H9 (cell line): ENCODE measurements at regions not wholly inside any gene's neighbourhood (a gene's known extent, or its start where the extent isn't known, plus 50 kb on each side); places are given as distances from the start of the nearest gene placed in this dataset.

Source experiments
- DNase-seq: peaks from one replicate; pipeline ENCODE4 v3.0.0-alpha.2; 2017
- H2AFZ ChIP-seq: one replicate; pipeline ENCODE4 v1.6.1; 2013; ENCODE audit warnings: mild to moderate bottlenecking, low read length, control low read depth, moderate library complexity
- H2AK5ac ChIP-seq: 2 replicates; pipeline ENCODE4 v1.6.1; 2013; ENCODE audit warnings: low read length, control low read depth, mixed read lengths; ENCODE audit not compliant: insufficient read length
- H2BK120ac ChIP-seq: one replicate; pipeline ENCODE4 v1.6.1; 2013; ENCODE audit warnings: low read depth, mild to moderate bottlenecking, low read length, control low read depth, inconsistent platforms; ENCODE audit not compliant: poor library complexity, severe bottlenecking
- H2BK12ac ChIP-seq: 2 replicates; pipeline ENCODE4 v1.6.1; 2013; ENCODE audit warnings: low read length, control low read depth, mixed read lengths, low read depth; ENCODE audit not compliant: insufficient read length
- H2BK15ac ChIP-seq: 2 replicates; pipeline ENCODE4 v1.6.1; 2013; ENCODE audit warnings: low read depth, low read length, control low read depth
- H2BK20ac ChIP-seq: one replicate; pipeline ENCODE4 v1.6.1; 2013; ENCODE audit warnings: low read depth, mild to moderate bottlenecking, low read length, control low read depth, inconsistent platforms; ENCODE audit not compliant: poor library complexity, severe bottlenecking
- H2BK5ac ChIP-seq: 2 replicates; pipeline ENCODE4 v1.6.1; 2013; ENCODE audit warnings: low read length, control low read depth, mixed read lengths; ENCODE audit not compliant: insufficient read length
- H3K14ac ChIP-seq: 2 replicates; pipeline ENCODE4 v1.6.1; 2013; ENCODE audit warnings: low read length, control low read depth; ENCODE audit not compliant: insufficient read depth
- H3K18ac ChIP-seq: 2 replicates; pipeline ENCODE4 v1.6.1; 2013; ENCODE audit warnings: low read depth, mild to moderate bottlenecking, mixed read lengths, low read length, control low read depth; ENCODE audit not compliant: insufficient read length
- H3K23ac ChIP-seq: 2 replicates; pipeline ENCODE4 v1.6.1; 2013; ENCODE audit warnings: low read length, control low read depth, mixed read lengths, low read depth; ENCODE audit not compliant: insufficient read length
- H3K23me2 ChIP-seq: 2 replicates; pipeline ENCODE4 v1.6.1; 2013; ENCODE audit warnings: low read depth, mild to moderate bottlenecking, mixed read lengths, low read length, control low read depth; ENCODE audit not compliant: insufficient read length, poor library complexity, severe bottlenecking
- H3K27ac ChIP-seq: 2 replicates; pipeline ENCODE4 v1.5.1; 2013; ENCODE audit warnings: low read length, control low read depth, mixed read lengths, low read depth; ENCODE audit not compliant: insufficient read length
- H3K27me3 ChIP-seq: 2 replicates; pipeline ENCODE4 v1.6.1; 2013; ENCODE audit warnings: low read length, control low read depth, inconsistent platforms; ENCODE audit not compliant: insufficient read depth
- H3K4ac ChIP-seq: 2 replicates; pipeline ENCODE4 v1.6.1; 2013; ENCODE audit warnings: low read depth, mild to moderate bottlenecking, control low read depth, inconsistent platforms, low read length, moderate library complexity
- H3K4me1 ChIP-seq: 2 replicates; pipeline ENCODE4 v1.6.1; 2013; ENCODE audit warnings: low read length, control low read depth, inconsistent platforms; ENCODE audit not compliant: insufficient read depth
- H3K4me2 ChIP-seq: 2 replicates; pipeline ENCODE4 v1.6.1; 2013; ENCODE audit warnings: low read length, control low read depth, mixed read lengths; ENCODE audit not compliant: insufficient read length, insufficient read depth
- H3K56ac ChIP-seq: 2 replicates; pipeline ENCODE4 v1.6.1; 2013; ENCODE audit warnings: low read depth, mild to moderate bottlenecking, mixed read lengths, low read length, control low read depth; ENCODE audit not compliant: insufficient read length
- H3K79me1 ChIP-seq: 2 replicates; pipeline ENCODE4 v1.6.1; 2013; ENCODE audit warnings: low read depth, mild to moderate bottlenecking, moderate library complexity, low read length, control low read depth, inconsistent platforms; ENCODE audit not compliant: insufficient read depth, poor library complexity, severe bottlenecking
- H3K79me2 ChIP-seq: 2 replicates; pipeline ENCODE4 v1.6.1; 2013; ENCODE audit warnings: low read length, control low read depth, inconsistent platforms; ENCODE audit not compliant: insufficient read depth
- H3K9ac ChIP-seq: 2 replicates; pipeline ENCODE4 v1.6.1; 2013; ENCODE audit warnings: low read length, control low read depth, mixed read lengths; ENCODE audit not compliant: insufficient read length; ENCODE audit errors: extremely low read depth
- H3K9me3 ChIP-seq: one replicate; pipeline ENCODE4 v1.6.1; 2013; ENCODE audit warnings: low read depth, low read length, inconsistent platforms; ENCODE audit not compliant: control insufficient read depth
- H3T11ph ChIP-seq: one replicate; pipeline ENCODE4 v1.6.1; 2013; ENCODE audit warnings: mild to moderate bottlenecking, low read length, control low read depth, inconsistent platforms
- H4K20me1 ChIP-seq: one replicate; pipeline ENCODE4 v1.6.1; 2013; ENCODE audit not compliant: control insufficient read depth, insufficient read length, insufficient read depth
- H4K5ac ChIP-seq: 2 replicates; pipeline ENCODE4 v1.6.1; 2013; ENCODE audit warnings: low read depth, mild to moderate bottlenecking, mixed read lengths, low read length, control low read depth; ENCODE audit not compliant: insufficient read length
- H4K8ac ChIP-seq: replicated peaks from 2 replicates; pipeline ENCODE4 v1.6.1; 2013; ENCODE audit warnings: low read length, control low read depth, mixed read lengths, low read depth; ENCODE audit not compliant: insufficient read length
- H4K91ac ChIP-seq: 2 replicates; pipeline ENCODE4 v1.6.1; 2013; ENCODE audit warnings: low read depth, mild to moderate bottlenecking, moderate library complexity, mixed read lengths, low read length, control low read depth; ENCODE audit not compliant: insufficient read length
- H3K27ac Mint-ChIP-seq, 3 experiments: 2 replicates in 2 of 3; 3 replicates in 1 of 3; pipeline ENCODE4 v1.8.0; 2020 to 2021; ENCODE audit warnings: mixed read lengths in 3 of 3, mild to moderate bottlenecking in 1 of 3, moderate library complexity in 1 of 3
- H3K27me3 Mint-ChIP-seq: 2 replicates; pipeline ENCODE4 v1.8.0; 2021; ENCODE audit warnings: low read depth, mild to moderate bottlenecking, moderate library complexity, mixed read lengths
- H3K36me3 Mint-ChIP-seq, 3 experiments: 2 replicates in 2 of 3; 3 replicates in 1 of 3; pipeline ENCODE4 v1.8.0; 2020 to 2021; ENCODE audit warnings: low read depth in 3 of 3, mixed read lengths in 3 of 3; ENCODE audit not compliant: insufficient read depth in 1 of 3
- H3K4me1 Mint-ChIP-seq, 2 experiments: 2 replicates each; pipeline ENCODE4 v1.8.0; 2020; ENCODE audit warnings: mixed read lengths in 2 of 2
- H3K4me3 Mint-ChIP-seq, 2 experiments: 2 replicates in 1 of 2; 3 replicates in 1 of 2; pipeline ENCODE4 v1.8.0; 2020 to 2021; ENCODE audit warnings: mild to moderate bottlenecking in 2 of 2, mixed read lengths in 2 of 2, moderate library complexity in 1 of 2
- H3K9me3 Mint-ChIP-seq, 2 experiments: 2 replicates in 1 of 2; 3 replicates in 1 of 2; pipeline ENCODE4 v1.8.0; 2020; ENCODE audit warnings: mild to moderate bottlenecking in 2 of 2, mixed read lengths in 2 of 2, moderate library complexity in 1 of 2
- WGBS: extraction: QIAGEN DNeasy Blood & Tissue Kit; methylation state at CpG from one replicate; pipeline ENCODE4 v1.1.7; 2013; ENCODE audit warnings: missing lambda C conversion rate, low lambda C conversion rate, mixed read lengths; ENCODE audit not compliant: insufficient read length; ENCODE audit errors: extremely low coverage; 5-methylcytosine and 5-hydroxymethylcytosine counted together
- TF ChIP-seq, protein P1 (sequence below): fragments of 200-600 bp; sonication (generic); conservative IDR thresholded peaks from 3 replicates; pipeline ENCODE4 v1.8.0; 2021; ENCODE audit warnings: antibody characterized with exemption, mild to moderate bottlenecking

DNA sequence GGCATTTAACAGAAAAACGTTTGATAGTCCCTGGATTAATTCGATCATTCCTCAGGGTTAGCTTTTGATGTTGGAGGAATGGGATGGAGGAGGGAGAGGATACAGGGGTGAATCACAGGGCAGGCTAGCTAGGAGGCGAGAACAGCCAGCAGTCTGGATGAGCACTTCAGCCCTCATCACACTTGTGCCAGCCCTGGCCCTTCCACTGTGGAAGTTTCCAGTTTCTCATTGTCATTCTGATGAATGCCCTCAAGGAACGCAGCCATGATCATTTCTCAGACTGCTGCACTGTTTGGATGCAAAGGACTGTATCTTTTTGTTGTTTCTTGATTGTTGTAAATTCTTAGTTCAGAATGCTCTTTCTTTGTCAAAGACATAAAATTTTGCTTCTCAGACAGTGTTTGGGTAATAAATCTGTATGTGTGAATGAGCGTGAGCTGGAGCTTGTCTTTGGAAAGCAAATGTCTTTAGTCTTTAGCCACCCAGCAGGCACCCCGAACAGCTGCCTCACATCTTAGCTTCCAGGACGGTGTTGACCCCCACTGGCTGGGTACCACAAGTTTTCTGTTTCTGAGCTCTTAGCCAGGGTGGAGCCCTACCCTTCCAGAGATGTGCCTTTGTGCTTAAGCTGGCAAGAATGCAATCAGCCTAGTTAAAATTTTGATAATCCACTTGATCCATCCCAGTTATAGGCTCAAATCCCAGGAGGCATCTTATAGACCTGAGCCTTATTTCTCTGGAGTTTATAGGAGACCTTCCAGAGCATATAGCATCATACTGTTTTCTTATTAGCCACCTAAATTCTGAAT is 121.1 kb downstream of the PDCD6IP start:
- Histone ChIP-seq H2BK5ac (no peak overlapping the region), H2BK120ac (no peak overlapping the region), H3K4ac (no peak overlapping the region), H4K91ac (no peak overlapping the region), H3K27me3 (no peaks in the 10 kb centered on the region), H3K27ac (no peak overlapping the region), H3K18ac (no peak overlapping the region), H3K56ac (no peak overlapping the region), H4K5ac (no peak overlapping the region), H3T11ph (no peak overlapping the region), H2BK15ac (no peak overlapping the region; the same call in 1 of the 2 replicates), H2AFZ (no peak overlapping the region), H3K79me2 (no peaks in the 10 kb centered on the region), H3K79me1 (no peaks in the 10 kb centered on the region), H3K4me1 (peaks cover 6% of the 10 kb centered on the region; the same call in 1 of the 2 replicates), H4K20me1 (no peaks in the 10 kb centered on the region), H3K4me2 (no peak overlapping the region), H2BK12ac (no peak overlapping the region), H2BK20ac (no peak overlapping the region), H3K23me2 (no peaks in the 10 kb centered on the region), H3K9me3 (no peaks in the 10 kb centered on the region), H2AK5ac (no peak overlapping the region), H4K8ac (no peak overlapping the region), H3K9ac (no peak overlapping the region), H3K23ac (no peak overlapping the region), H3K14ac (no peak overlapping the region)
- H3K27ac Mint-ChIP-seq = no peak overlapping the region
- peaks cover 12 to 13% of the 10 kb centered on the region in 2 experiments for H3K4me1 Mint-ChIP-seq
- TF ChIP-seq, protein P1, sequence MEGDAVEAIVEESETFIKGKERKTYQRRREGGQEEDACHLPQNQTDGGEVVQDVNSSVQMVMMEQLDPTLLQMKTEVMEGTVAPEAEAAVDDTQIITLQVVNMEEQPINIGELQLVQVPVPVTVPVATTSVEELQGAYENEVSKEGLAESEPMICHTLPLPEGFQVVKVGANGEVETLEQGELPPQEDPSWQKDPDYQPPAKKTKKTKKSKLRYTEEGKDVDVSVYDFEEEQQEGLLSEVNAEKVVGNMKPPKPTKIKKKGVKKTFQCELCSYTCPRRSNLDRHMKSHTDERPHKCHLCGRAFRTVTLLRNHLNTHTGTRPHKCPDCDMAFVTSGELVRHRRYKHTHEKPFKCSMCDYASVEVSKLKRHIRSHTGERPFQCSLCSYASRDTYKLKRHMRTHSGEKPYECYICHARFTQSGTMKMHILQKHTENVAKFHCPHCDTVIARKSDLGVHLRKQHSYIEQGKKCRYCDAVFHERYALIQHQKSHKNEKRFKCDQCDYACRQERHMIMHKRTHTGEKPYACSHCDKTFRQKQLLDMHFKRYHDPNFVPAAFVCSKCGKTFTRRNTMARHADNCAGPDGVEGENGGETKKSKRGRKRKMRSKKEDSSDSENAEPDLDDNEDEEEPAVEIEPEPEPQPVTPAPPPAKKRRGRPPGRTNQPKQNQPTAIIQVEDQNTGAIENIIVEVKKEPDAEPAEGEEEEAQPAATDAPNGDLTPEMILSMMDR = no peak
- no peaks in the 10 kb centered on the region for H3K9me3 Mint-ChIP-seq
- no peak overlapping the region for H3K4me3 Mint-ChIP-seq
- H3K27me3 Mint-ChIP-seq = peaks cover 4% of the 10 kb centered on the region; the same call in 1 of the 2 replicates
- no peak for DNase-seq
- no CpG with 5 or more reads among the region's 7 CpGs for WGBS
- no peaks in the 10 kb centered on the region for H3K36me3 Mint-ChIP-seq
